ENCODE measurements at regions not wholly inside any gene's neighbourhood (a gene's known extent, or its start where the extent isn't known, plus 50 kb on each side); places are given as distances from the start of the nearest gene placed in this dataset.

DNA sequence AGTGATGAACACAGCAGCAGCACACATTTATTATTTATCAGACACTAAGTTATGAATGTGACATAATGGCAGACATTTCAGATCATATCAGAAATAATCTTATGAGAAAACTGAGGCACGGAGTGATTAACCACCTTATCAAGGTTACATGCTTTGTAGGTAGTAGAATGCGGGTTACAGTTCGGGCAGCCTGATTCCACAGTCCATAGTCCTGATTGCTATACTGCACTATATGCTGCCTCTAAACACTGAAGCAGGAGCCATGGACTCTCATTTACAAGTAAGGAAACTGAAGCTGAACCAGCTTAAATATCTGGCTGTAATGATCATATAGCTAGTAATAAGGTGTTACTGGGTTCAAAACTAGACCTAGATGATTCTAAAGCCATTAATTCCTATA lies 291.3 kb upstream of the ADAMTSL1 start:
- TF ChIP-seq, protein P1, sequence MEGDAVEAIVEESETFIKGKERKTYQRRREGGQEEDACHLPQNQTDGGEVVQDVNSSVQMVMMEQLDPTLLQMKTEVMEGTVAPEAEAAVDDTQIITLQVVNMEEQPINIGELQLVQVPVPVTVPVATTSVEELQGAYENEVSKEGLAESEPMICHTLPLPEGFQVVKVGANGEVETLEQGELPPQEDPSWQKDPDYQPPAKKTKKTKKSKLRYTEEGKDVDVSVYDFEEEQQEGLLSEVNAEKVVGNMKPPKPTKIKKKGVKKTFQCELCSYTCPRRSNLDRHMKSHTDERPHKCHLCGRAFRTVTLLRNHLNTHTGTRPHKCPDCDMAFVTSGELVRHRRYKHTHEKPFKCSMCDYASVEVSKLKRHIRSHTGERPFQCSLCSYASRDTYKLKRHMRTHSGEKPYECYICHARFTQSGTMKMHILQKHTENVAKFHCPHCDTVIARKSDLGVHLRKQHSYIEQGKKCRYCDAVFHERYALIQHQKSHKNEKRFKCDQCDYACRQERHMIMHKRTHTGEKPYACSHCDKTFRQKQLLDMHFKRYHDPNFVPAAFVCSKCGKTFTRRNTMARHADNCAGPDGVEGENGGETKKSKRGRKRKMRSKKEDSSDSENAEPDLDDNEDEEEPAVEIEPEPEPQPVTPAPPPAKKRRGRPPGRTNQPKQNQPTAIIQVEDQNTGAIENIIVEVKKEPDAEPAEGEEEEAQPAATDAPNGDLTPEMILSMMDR (IDR thresholded peaks at IDR 0.05; ENCODE audit: insufficient read depth, low read depth, low read length) = no peak
- no peak for TF ChIP-seq EZH2 (IDR thresholded peaks at IDR 0.05; ENCODE audit: insufficient read depth, low read length)

Measured in astrocyte (in vitro differentiated cells and primary cell).